SJSA1 (cell line): ENCODE measurements at regions not wholly inside any gene's neighbourhood (a gene's known extent, or its start where the extent isn't known, plus 50 kb on each side); places are given as distances from the start of the nearest gene placed in this dataset.

ENCODE experiments used
- DNase-seq, 2 experiments: peaks; one replicate each; pipeline ENCODE4 v3.0.0-alpha.2; 2015 to 2020; ENCODE audit warnings: low spot score in 2 of 2, low read depth in 1 of 2
- H3K27ac ChIP-seq: fragments of 250-450 bp; sonication (Bioruptor Pico); 2 replicates; pipeline ENCODE4 v1.5.1; 2020; ENCODE audit warnings: mild to moderate bottlenecking, moderate library complexity
- H3K27me3 ChIP-seq: fragments of 250-450 bp; sonication (Bioruptor Pico); replicated peaks from 2 replicates; pipeline ENCODE4 v1.5.1; 2020; ENCODE audit warnings: mild to moderate bottlenecking, moderate library complexity
- H3K36me3 ChIP-seq: fragments of 250-450 bp; sonication (Bioruptor Pico); 2 replicates; pipeline ENCODE4 v1.5.1; 2020; ENCODE audit warnings: mild to moderate bottlenecking
- H3K4me1 ChIP-seq: fragments of 250-450 bp; sonication (Bioruptor Pico); replicated peaks from 2 replicates; pipeline ENCODE4 v1.6.1; 2021; ENCODE audit warnings: mild to moderate bottlenecking
- H3K4me3 ChIP-seq: fragments of 250-450 bp; sonication (Bioruptor Pico); 2 replicates; pipeline ENCODE4 v1.5.1; 2020; ENCODE audit warnings: mild to moderate bottlenecking
- H3K9me3 ChIP-seq: fragments of 250-450 bp; sonication (Bioruptor Pico); replicated peaks from 2 replicates; pipeline ENCODE4 v1.5.1; 2020; ENCODE audit warnings: mild to moderate bottlenecking

DNA sequence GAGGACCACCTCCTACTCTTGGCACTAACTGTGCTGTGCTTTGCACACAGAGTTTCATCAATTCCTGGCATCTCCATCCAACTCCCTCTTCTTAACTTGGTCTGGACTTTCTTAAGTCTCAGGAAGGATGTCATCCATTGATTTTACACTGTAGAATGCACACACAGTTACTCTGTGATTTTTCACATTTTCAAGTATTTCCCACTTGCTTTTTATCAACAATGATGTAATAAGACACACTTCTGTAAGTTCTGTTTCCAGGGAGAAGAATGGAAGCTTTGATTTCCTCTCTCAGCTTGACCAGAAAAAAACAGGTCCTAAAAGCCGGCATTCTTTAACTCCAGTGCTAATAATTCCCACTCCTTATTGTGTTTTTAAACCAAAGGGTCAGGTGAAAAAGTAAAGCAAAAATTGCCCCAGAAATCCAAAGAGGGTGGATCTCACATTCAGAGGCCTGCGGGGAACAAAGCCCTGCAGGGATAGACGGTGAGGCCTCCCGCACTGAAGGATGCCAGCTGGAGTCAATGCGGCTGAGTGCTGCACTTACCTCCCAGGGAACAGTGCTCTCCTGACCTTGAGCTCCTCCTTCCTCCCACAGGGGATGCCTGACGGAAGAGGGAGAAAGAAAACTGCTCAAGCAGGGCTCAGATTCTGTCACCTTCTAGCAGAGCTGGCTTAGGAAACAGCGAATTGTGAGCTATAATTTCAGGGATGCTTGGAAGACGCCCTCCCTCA lies 83.1 kb downstream of the PDCL3 start:
- Histone ChIP-seq H3K4me3 (no peak overlapping the region), H3K27ac (no peak overlapping the region), H3K27me3 (no peaks in the 10 kb centered on the region), H3K4me1 (no peaks in the 10 kb centered on the region), H3K9me3 (0 out of 2 replicates have a peak, but pooled peaks cover 5% of the 10 kb centered on the region), H3K36me3 (no peaks in the 10 kb centered on the region)
- DNase-seq, result no peak

DNA sequence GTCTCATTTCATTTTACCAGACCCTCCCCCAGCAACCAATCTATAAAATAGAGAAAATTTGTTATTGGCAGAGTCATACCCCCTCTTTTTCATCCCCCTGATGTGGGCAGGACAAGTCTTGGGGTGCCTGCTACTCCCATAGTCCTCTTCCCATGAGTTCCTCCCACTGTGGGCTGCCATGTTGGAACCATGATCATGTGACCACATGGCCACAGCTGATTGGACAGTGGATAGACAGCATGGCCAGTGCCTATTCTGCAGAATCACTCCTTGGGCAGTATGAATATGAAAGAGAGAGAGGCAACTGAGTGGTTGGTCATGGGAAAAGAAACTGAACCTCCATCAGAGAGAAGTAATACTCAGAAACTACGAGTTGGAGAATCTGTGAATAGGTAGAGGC lies 84.9 kb downstream of the PDCL3 start:
- no peaks in the 10 kb centered on the region for H3K36me3 ChIP-seq
- H3K9me3 ChIP-seq, result 0 out of 2 replicates have a peak, but pooled peaks cover 5% of the 10 kb centered on the region
- no peaks in the 10 kb centered on the region for H3K27me3 ChIP-seq
- no peak overlapping the region for H3K4me3 ChIP-seq
- H3K27ac ChIP-seq, result no peak overlapping the region
- no peaks in the 10 kb centered on the region for H3K4me1 ChIP-seq
- no peak for DNase-seq

GRCh38 chr2:100650151-100650550 lies 87.4 kb downstream of the PDCL3 start:
- Histone ChIP-seq H3K4me1 (no peaks in the 10 kb centered on the region), H3K9me3 (0 out of 2 replicates have a peak, but pooled peaks cover 7% of the 10 kb centered on the region), H3K27ac (no peak overlapping the region), H3K4me3 (no peak overlapping the region), H3K36me3 (no peaks in the 10 kb centered on the region), H3K27me3 (no peaks in the 10 kb centered on the region)
- no peak for DNase-seq

GRCh38 chr2:100653449-100654035 lies 90.7 kb downstream of the PDCL3 start:
- 0 out of 2 replicates have a peak, but pooled peaks cover 5% of the 10 kb centered on the region for H3K27me3 ChIP-seq
- 0 out of 2 replicates have a peak, but pooled peaks cover 2% of the 10 kb centered on the region for H3K9me3 ChIP-seq
- no peak overlapping the region for H3K27ac ChIP-seq
- DNase-seq, result no peak
- no peak overlapping the region for H3K4me3 ChIP-seq
- no peaks in the 10 kb centered on the region for H3K36me3 ChIP-seq
- H3K4me1 ChIP-seq, result no peaks in the 10 kb centered on the region

DNA sequence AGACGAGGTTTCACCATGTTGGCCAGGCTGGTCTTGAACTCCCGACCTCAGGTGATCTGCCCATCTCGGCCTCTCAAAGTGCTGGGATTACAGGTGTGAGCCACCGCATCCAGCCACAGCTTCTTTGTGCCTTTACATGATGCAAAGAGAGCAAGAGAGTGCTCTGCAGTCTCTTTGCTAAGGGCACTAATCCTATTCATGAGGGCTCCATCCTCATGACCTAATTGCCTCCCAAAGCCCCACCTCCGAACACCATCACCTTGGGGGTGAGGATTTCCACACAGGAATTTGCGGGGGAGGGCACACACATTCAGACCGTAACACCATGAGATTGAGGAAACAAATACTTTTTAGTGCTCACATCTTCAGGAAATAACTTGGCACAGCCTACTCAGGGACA lies 91.8 kb downstream of the PDCL3 start:
- Histone ChIP-seq H3K4me3 (no peak overlapping the region), H3K4me1 (no peaks in the 10 kb centered on the region), H3K9me3 (0 out of 2 replicates have a peak, but pooled peaks cover 2% of the 10 kb centered on the region), H3K36me3 (no peaks in the 10 kb centered on the region), H3K27me3 (peaks cover 5% of the 10 kb centered on the region; the same call in 1 of the 2 replicates), H3K27ac (no peak overlapping the region)
- DNase-seq, result no peak

DNA sequence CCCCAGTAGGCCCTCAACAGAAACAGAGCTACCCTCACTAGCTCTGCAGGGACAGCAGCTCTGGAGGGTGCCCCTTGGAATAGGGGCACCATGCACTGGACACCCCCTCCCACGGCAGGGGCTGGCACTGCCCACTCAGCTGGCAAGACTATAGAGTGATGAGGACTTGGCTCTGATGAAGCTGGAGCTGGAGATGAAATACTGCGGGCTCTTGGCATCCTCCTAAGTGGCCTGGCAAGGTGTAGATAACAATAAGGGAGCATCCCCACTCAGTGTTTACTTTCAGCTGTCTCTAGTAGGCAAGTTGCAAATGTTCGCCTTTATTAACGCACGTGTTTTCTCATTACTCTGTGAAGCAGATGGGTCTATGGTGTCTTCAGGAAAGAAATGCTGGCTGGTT lies 92.7 kb downstream of the PDCL3 start:
- Histone ChIP-seq H3K27me3 (peaks cover 13% of the 10 kb centered on the region; the same call in 1 of the 2 replicates), H3K4me1 (no peaks in the 10 kb centered on the region), H3K4me3 (no peak overlapping the region), H3K27ac (no peak overlapping the region), H3K36me3 (no peaks in the 10 kb centered on the region), H3K9me3 (0 out of 2 replicates have a peak, but pooled peaks cover 2% of the 10 kb centered on the region)
- DNase-seq, result no peak

DNA sequence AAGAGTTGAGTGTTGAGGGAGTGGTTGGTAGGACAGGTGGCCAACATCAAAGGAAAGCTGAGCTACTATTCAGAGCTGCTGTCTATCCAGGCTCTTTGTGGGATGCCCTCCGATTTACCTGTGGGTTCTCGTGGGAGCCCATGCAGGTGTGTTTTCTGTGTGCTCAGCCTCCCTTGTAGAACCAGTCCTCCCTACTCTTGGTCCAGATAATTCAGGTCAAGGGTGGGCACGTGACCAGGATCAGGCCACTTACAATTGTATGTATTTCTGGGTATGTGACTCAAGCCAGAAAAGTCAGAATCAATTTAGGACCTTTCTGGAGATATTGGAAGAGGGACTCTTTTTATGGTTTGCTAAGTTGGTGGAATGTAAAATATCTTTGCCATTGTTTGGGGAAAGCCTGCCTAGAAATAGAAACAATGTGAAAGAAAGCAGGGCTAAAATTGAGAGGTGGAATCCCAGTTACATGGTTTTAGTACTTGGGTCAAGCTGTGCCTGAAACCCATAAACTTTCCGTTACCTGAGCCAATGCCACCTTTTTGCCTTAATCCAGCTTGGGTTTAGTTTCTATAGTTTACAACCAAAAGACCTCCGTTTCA lies 93.2 kb downstream of the PDCL3 start:
- 0 out of 2 replicates have a peak, but pooled peaks cover 2% of the 10 kb centered on the region for H3K9me3 ChIP-seq
- H3K4me1 ChIP-seq, result no peaks in the 10 kb centered on the region
- no peak for DNase-seq
- H3K27me3 ChIP-seq, result peaks cover 13% of the 10 kb centered on the region; the same call in 1 of the 2 replicates
- no peak overlapping the region for H3K27ac ChIP-seq
- no peak overlapping the region for H3K4me3 ChIP-seq
- no peaks in the 10 kb centered on the region for H3K36me3 ChIP-seq

- 0 out of 2 replicates have a peak, but pooled peaks cover 2% of the 10 kb centered on the region for H3K9me3 ChIP-seq
- no peak overlapping the region for H3K27ac ChIP-seq
- H3K36me3 ChIP-seq, result no peaks in the 10 kb centered on the region
- H3K27me3 ChIP-seq, result peaks cover 13% of the 10 kb centered on the region; the same call in 1 of the 2 replicates
- DNase-seq, result no peak
- H3K4me1 ChIP-seq, result no peaks in the 10 kb centered on the region
- no peak overlapping the region for H3K4me3 ChIP-seq
Observed at GRCh38 chr2:100658017-100658416, 95.2 kb downstream of the PDCL3 start.

GRCh38 chr2:100660851-100661584 lies 98.2 kb downstream of the PDCL3 start:
- Histone ChIP-seq H3K36me3 (no peaks in the 10 kb centered on the region), H3K4me3 (no peak overlapping the region), H3K9me3 (no peaks in the 10 kb centered on the region), H3K27me3 (peaks cover 13% of the 10 kb centered on the region; the same call in 1 of the 2 replicates), H3K4me1 (no peaks in the 10 kb centered on the region), H3K27ac (no peak overlapping the region)
- no peak for DNase-seq

GRCh38 chr2:100662866-100663265 lies 100.1 kb downstream of the PDCL3 start:
- no peak overlapping the region for H3K27ac ChIP-seq
- peaks cover 8% of the 10 kb centered on the region; the same call in 1 of the 2 replicates for H3K27me3 ChIP-seq
- no peaks in the 10 kb centered on the region for H3K4me1 ChIP-seq
- DNase-seq, result no peak
- no peak overlapping the region for H3K4me3 ChIP-seq
- no peaks in the 10 kb centered on the region for H3K36me3 ChIP-seq
- no peaks in the 10 kb centered on the region for H3K9me3 ChIP-seq

- no peak overlapping the region for H3K27ac ChIP-seq
- no peaks in the 10 kb centered on the region for H3K9me3 ChIP-seq
- H3K4me1 ChIP-seq, result no peaks in the 10 kb centered on the region
- DNase-seq, result no peak
- peaks cover 8% of the 10 kb centered on the region; the same call in 1 of the 2 replicates for H3K27me3 ChIP-seq
- H3K4me3 ChIP-seq, result no peak overlapping the region
- no peaks in the 10 kb centered on the region for H3K36me3 ChIP-seq
Observed at GRCh38 chr2:100664021-100664755, 101.4 kb downstream of the PDCL3 start.

- Histone ChIP-seq H3K4me3 (no peak overlapping the region), H3K27me3 (peaks cover 6% of the 10 kb centered on the region; the same call in 1 of the 2 replicates), H3K9me3 (no peaks in the 10 kb centered on the region), H3K36me3 (no peaks in the 10 kb centered on the region), H3K4me1 (no peaks in the 10 kb centered on the region), H3K27ac (no peak overlapping the region)
- no peak for DNase-seq
Observed at GRCh38 chr2:100664756-100665101, 101.9 kb downstream of the PDCL3 start.

- Histone ChIP-seq H3K27ac (no peak overlapping the region), H3K4me1 (no peaks in the 10 kb centered on the region), H3K4me3 (no peak overlapping the region), H3K9me3 (no peaks in the 10 kb centered on the region), H3K36me3 (no peaks in the 10 kb centered on the region), H3K27me3 (no peaks in the 10 kb centered on the region)
- no peak for DNase-seq
Observed at GRCh38 chr2:100666996-100667395, 104.2 kb downstream of the PDCL3 start.
